OCI-LY3 (cell line): ENCODE measurements at regions not wholly inside any gene's neighbourhood (a gene's known extent, or its start where the extent isn't known, plus 50 kb on each side); places are given as distances from the start of the nearest gene placed in this dataset.

Experiments used
- H2AFZ ChIP-seq: fragments of 200-600, 300-600 bp; shearing (Covaris generic); 2 replicates; pipeline ENCODE4 v1.6.0; 2014; ENCODE audit warnings: antibody characterized with exemption, low read depth, low read length
- H3K27ac ChIP-seq: fragments of 200-600, 300-600 bp; sonication (generic); 2 replicates; pipeline ENCODE4 v1.5.1; 2014; ENCODE audit warnings: mild to moderate bottlenecking, low read length, moderate library complexity, mixed read lengths
- H3K27me3 ChIP-seq: fragments of 200-600, 300-600 bp; sonication (generic); 2 replicates; pipeline ENCODE4 v1.6.1; 2014; ENCODE audit warnings: low read depth, low read length, mixed read lengths
- H3K36me3 ChIP-seq: fragments of 200-600, 300-600 bp; sonication (generic); replicated peaks from 2 replicates; pipeline ENCODE3; 2014; ENCODE audit warnings: low read depth, low read length, mixed read lengths
- H3K4me1 ChIP-seq: fragments of 300-600, 200-600 bp; sonication (generic); 2 replicates; pipeline ENCODE4 v1.6.1; 2014; ENCODE audit warnings: low read length, mixed read lengths
- H3K4me2 ChIP-seq: fragments of 200-600, 300-600 bp; sonication (generic); 2 replicates; pipeline ENCODE4 v1.6.1; 2014; ENCODE audit warnings: low read length, mixed read lengths
- H3K4me3 ChIP-seq: fragments of 300-600, 200-600 bp; sonication (generic); 2 replicates; pipeline ENCODE4 v1.5.1; 2014; ENCODE audit warnings: antibody characterized with exemption, mild to moderate bottlenecking, low read length, moderate library complexity
- H3K79me2 ChIP-seq: fragments of 300-600, 200-600 bp; shearing (Covaris generic); 2 replicates; pipeline ENCODE4 v1.6.1; 2014; ENCODE audit warnings: mild to moderate bottlenecking, low read length, mixed read lengths
- H3K9ac ChIP-seq: fragments of 300-600, 200-600 bp; shearing (Covaris generic); 2 replicates; pipeline ENCODE4 v1.6.0; 2014; ENCODE audit warnings: mild to moderate bottlenecking, low read length, moderate library complexity
- H3K9me3 ChIP-seq: fragments of 200-600, 300-600 bp; shearing (Covaris generic); 2 replicates; pipeline ENCODE4 v1.6.1; 2014; ENCODE audit warnings: low read length, mixed read lengths; ENCODE audit not compliant: insufficient read depth
- H4K20me1 ChIP-seq: fragments of 200-600, 300-600 bp; sonication (generic); 2 replicates; pipeline ENCODE4 v1.6.1; 2016; ENCODE audit warnings: low read length, mixed read lengths; ENCODE audit not compliant: insufficient read depth
- EZH2phosphoT487 ChIP-seq: fragments of 200-600 bp; shearing (Covaris generic); IDR thresholded peaks from 2 replicates; pipeline ENCODE4 v1.6.1; 2018; ENCODE audit warnings: antibody characterized with exemption, mixed run types, low read depth
- TF ChIP-seq, protein P1 (sequence below): fragments of 200-600, 300-600 bp; sonication (generic); IDR thresholded peaks from 2 replicates; pipeline ENCODE4 v1.5.1; 2014; ENCODE audit warnings: antibody characterized with exemption, low read length, low read depth

DNA sequence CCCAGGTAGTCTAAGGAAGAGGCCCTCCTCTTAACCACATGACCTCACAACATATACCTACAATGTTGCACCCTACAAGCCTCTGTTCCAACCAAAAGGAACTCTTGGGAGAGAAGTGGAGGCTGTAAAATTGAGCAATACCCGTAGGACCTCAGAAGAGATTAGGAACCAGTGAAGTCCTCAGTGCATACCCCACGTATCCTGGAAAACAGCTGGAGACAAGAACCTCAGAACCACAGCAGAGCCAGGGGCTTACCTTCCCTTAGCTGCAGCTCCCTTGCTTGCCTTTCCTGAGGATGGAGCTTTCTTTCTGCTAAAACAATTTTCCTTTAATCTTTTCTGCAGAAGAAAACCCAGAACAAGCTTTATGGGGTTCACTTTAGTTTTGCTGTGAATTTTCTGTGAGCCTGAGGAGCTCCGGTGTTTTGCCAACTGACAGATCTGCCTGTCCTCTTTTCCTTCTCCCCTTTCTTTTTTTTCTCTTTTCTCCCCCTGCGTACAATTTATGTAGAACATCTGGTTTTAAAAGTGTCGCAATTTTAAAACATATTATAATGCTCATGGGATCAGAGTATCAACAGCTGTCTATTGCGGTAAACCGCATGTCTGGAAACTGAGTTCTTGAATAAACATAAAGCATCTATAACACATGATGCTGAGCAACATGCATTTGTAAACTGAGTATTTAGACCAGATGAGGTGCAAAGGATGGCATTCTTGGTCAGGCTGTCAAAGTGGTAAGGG lies 226.4 kb upstream of the MAF start:
- no peaks in the 10 kb centered on the region for H4K20me1 ChIP-seq
- no peaks in the 10 kb centered on the region for H3K4me1 ChIP-seq
- no peak overlapping the region for H2AFZ ChIP-seq
- no peak overlapping the region for H3K4me3 ChIP-seq
- no peak for TF ChIP-seq EZH2phosphoT487
- TF ChIP-seq, protein P1, sequence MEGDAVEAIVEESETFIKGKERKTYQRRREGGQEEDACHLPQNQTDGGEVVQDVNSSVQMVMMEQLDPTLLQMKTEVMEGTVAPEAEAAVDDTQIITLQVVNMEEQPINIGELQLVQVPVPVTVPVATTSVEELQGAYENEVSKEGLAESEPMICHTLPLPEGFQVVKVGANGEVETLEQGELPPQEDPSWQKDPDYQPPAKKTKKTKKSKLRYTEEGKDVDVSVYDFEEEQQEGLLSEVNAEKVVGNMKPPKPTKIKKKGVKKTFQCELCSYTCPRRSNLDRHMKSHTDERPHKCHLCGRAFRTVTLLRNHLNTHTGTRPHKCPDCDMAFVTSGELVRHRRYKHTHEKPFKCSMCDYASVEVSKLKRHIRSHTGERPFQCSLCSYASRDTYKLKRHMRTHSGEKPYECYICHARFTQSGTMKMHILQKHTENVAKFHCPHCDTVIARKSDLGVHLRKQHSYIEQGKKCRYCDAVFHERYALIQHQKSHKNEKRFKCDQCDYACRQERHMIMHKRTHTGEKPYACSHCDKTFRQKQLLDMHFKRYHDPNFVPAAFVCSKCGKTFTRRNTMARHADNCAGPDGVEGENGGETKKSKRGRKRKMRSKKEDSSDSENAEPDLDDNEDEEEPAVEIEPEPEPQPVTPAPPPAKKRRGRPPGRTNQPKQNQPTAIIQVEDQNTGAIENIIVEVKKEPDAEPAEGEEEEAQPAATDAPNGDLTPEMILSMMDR = no peak
- no peak overlapping the region for H3K27ac ChIP-seq
- H3K27me3 ChIP-seq = peaks cover 7% of the 10 kb centered on the region; the same call in 1 of the 2 replicates
- H3K36me3 ChIP-seq = no peaks in the 10 kb centered on the region
- H3K9ac ChIP-seq = no peak overlapping the region
- no peaks in the 10 kb centered on the region for H3K79me2 ChIP-seq
- no peaks in the 10 kb centered on the region for H3K9me3 ChIP-seq
- no peak overlapping the region for H3K4me2 ChIP-seq

DNA sequence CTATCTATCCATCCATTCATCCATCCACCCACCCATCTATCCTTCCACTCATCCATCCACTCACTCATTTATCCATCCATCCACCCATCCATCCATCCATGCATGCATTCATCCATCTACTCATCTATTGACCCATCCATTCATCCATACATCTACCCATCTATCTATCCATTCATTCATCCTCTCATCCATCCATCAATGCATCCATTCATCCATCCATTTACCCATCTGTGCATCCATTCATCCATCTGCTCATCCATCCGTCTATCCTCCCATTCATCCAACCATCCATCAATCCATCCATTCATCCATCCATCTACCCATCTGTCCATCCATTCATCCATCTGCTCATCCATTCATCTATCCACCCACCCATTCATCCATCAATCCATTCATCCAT lies 224.5 kb upstream of the MAF start:
- H3K9ac ChIP-seq = no peak overlapping the region
- no peaks in the 10 kb centered on the region for H3K9me3 ChIP-seq
- H2AFZ ChIP-seq = no peak overlapping the region
- H3K36me3 ChIP-seq = no peaks in the 10 kb centered on the region
- H3K4me1 ChIP-seq = no peaks in the 10 kb centered on the region
- no peak overlapping the region for H3K4me3 ChIP-seq
- no peaks in the 10 kb centered on the region for H4K20me1 ChIP-seq
- no peaks in the 10 kb centered on the region for H3K79me2 ChIP-seq
- H3K27me3 ChIP-seq = peaks cover 7% of the 10 kb centered on the region; the same call in 1 of the 2 replicates
- H3K4me2 ChIP-seq = no peak overlapping the region
- no peak overlapping the region for H3K27ac ChIP-seq
- TF ChIP-seq, protein P1 = no peak
- no peak for TF ChIP-seq EZH2phosphoT487

DNA sequence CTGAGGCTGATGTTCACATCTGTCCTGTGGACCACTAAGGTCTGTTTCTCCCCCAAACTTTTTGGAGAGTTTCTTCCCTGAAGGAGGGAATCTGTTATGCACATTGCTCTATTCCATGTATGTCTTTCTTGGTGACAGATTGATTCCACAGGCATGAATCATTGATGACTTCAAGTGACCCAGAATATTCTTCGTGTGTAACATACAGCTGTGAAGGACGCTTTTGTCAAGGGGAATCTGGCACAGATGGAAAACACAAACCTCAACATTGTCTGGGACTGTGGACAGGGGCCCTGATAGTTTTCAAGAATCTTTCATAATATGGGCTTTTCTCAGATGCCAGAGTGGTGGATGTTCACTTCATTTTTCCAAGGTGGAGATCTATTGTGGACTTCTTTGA lies 223.1 kb upstream of the MAF start:
- Histone ChIP-seq H3K4me3 (no peak overlapping the region), H3K4me2 (no peak overlapping the region), H3K9me3 (no peaks in the 10 kb centered on the region), H3K27me3 (peaks cover 11% of the 10 kb centered on the region; the same call in 1 of the 2 replicates), H2AFZ (no peak overlapping the region), H3K27ac (no peak overlapping the region), H3K79me2 (no peaks in the 10 kb centered on the region), H3K4me1 (no peaks in the 10 kb centered on the region), H3K9ac (no peak overlapping the region), H3K36me3 (no peaks in the 10 kb centered on the region), H4K20me1 (no peaks in the 10 kb centered on the region)
- TF ChIP-seq EZH2phosphoT487 = no peak
- TF ChIP-seq, protein P1 = no peak

DNA sequence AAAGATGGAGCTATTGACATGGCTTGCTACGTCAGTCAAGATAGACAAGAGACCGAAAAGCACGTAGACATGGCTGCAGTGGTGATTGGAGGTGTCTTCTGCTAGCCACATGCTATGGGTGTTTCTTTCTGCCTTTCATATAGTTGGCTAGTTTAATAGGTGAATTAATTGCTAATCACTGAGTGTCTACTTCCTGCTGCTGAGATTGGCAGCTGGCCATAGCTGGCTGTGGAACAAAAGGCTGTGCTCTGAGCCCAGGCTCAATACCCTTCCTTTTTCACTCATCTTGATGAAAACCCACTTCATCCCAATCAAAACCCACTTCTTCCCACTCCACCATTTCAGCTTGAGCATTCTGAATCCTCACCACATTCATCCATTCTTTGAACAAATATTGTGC lies 221.4 kb upstream of the MAF start:
- H3K4me3 ChIP-seq = no peak overlapping the region
- H2AFZ ChIP-seq = no peak overlapping the region
- no peak overlapping the region for H3K4me2 ChIP-seq
- H4K20me1 ChIP-seq = no peaks in the 10 kb centered on the region
- H3K79me2 ChIP-seq = no peaks in the 10 kb centered on the region
- H3K27me3 ChIP-seq = peaks cover 10% of the 10 kb centered on the region; the same call in 1 of the 2 replicates
- no peaks in the 10 kb centered on the region for H3K4me1 ChIP-seq
- no peak overlapping the region for H3K9ac ChIP-seq
- H3K27ac ChIP-seq = no peak overlapping the region
- H3K36me3 ChIP-seq = no peaks in the 10 kb centered on the region
- no peaks in the 10 kb centered on the region for H3K9me3 ChIP-seq
- TF ChIP-seq, protein P1 = no peak
- no peak for TF ChIP-seq EZH2phosphoT487
